Stimulated activated CD8-positive, alpha-beta memory T cell treated with anti-CD3 and anti-CD28 coated beads, Interleukin-4, amount 100 ng/mL, for 48 hours (primary cell): ENCODE measurements at regions not wholly inside any gene's neighbourhood (a gene's known extent, or its start where the extent isn't known, plus 50 kb on each side); places are given as distances from the start of the nearest gene placed in this dataset.
"Not testable (repeated sequence)": the region's sequence is repeated elsewhere in the genome, so short reads cannot be mapped to it uniquely, and the experiment has no call there.

Experiments used
- DNase-seq: peaks from one replicate; pipeline ENCODE4 v3.0.0-alpha.2; 2020

GRCh38 chr16:14384745-14385144 lies 245.3 kb downstream of the PARN start:
- DNase-seq = no peak

- not testable (repeated sequence) for DNase-seq
These were observed 246.2 kb downstream of the PARN start for GRCh38 chr16:14383844-14384243.

- DNase-seq = no peak
These were observed 251.2 kb downstream of the PARN start for GRCh38 chr16:14378689-14379467.

GRCh38 chr16:14378131-14378551 lies 251.9 kb downstream of the PARN start:
- DNase-seq = no peak

GRCh38 chr16:14377326-14377725 lies 252.7 kb downstream of the PARN start:
- DNase-seq = no peak

- no peak for DNase-seq
These were observed 254.9 kb downstream of the PARN start for GRCh38 chr16:14375132-14375491.

GRCh38 chr16:14374451-14375131 lies 255.5 kb downstream of the PARN start:
- DNase-seq = no peak

- DNase-seq = no peak
These were observed 256.2 kb downstream of the PARN start for GRCh38 chr16:14373896-14374295.

- DNase-seq = no peak
These were observed 256.7 kb downstream of the PARN start for GRCh38 chr16:14373406-14373805.

GRCh38 chr16:14372471-14372870 lies 257.6 kb downstream of the PARN start:
- DNase-seq = no peak

- DNase-seq = no peak
These were observed 258.2 kb downstream of the PARN start for GRCh38 chr16:14371778-14372431.

GRCh38 chr16:14370736-14371234 lies 259.3 kb downstream of the PARN start:
- no peak for DNase-seq

- DNase-seq = no peak
These were observed 260.1 kb downstream of the PARN start for GRCh38 chr16:14369734-14370598.

GRCh38 chr16:14368399-14368798 lies 261.7 kb downstream of the PARN start:
- no peak for DNase-seq

GRCh38 chr16:14366974-14367707 lies 262.9 kb downstream of the PARN start:
- DNase-seq = no peak

GRCh38 chr16:14366447-14366846 lies 263.6 kb downstream of the PARN start:
- no peak for DNase-seq

- no peak for DNase-seq
These were observed 264.7 kb downstream of the PARN start for GRCh38 chr16:14365200-14365851.

- DNase-seq = no peak
These were observed 265.5 kb downstream of the PARN start for GRCh38 chr16:14364386-14365199.

- DNase-seq = no peak
These were observed 266.0 kb downstream of the PARN start for GRCh38 chr16:14364112-14364385.

- no peak for DNase-seq
These were observed 267.2 kb downstream of the PARN start for GRCh38 chr16:14362774-14363371.
